Peyer's patch (tissue), 4 donors: ENCODE measurements at regions not wholly inside any gene's neighbourhood (a gene's known extent, or its start where the extent isn't known, plus 50 kb on each side); places are given as distances from the start of the nearest gene placed in this dataset.

Experiments used
- POLR2A ChIP-seq, 2 donors: fragments of 450-650 bp; IDR thresholded peaks; one replicate each; pipeline ENCODE4 v1.5.1; 2017; ENCODE audit warnings: antibody characterized with exemption in 2 of 2, mild to moderate bottlenecking in 2 of 2, moderate library complexity in 2 of 2
- TF ChIP-seq, protein P1 (sequence below), 6 experiments: fragments of 450-650 bp in 4 of 6; fragments of 200-600 bp in 2 of 6; sonication (generic) in 1 of 6; IDR thresholded peaks; one replicate each; pipeline ENCODE4 v1.5.1; 2017 to 2019; ENCODE audit warnings: antibody characterized with exemption in 6 of 6, mild to moderate bottlenecking in 3 of 6, moderate library complexity in 1 of 6

- TF ChIP-seq POLR2A (IDR thresholded peaks at IDR 0.05): no peak
- TF ChIP-seq, protein P1, sequence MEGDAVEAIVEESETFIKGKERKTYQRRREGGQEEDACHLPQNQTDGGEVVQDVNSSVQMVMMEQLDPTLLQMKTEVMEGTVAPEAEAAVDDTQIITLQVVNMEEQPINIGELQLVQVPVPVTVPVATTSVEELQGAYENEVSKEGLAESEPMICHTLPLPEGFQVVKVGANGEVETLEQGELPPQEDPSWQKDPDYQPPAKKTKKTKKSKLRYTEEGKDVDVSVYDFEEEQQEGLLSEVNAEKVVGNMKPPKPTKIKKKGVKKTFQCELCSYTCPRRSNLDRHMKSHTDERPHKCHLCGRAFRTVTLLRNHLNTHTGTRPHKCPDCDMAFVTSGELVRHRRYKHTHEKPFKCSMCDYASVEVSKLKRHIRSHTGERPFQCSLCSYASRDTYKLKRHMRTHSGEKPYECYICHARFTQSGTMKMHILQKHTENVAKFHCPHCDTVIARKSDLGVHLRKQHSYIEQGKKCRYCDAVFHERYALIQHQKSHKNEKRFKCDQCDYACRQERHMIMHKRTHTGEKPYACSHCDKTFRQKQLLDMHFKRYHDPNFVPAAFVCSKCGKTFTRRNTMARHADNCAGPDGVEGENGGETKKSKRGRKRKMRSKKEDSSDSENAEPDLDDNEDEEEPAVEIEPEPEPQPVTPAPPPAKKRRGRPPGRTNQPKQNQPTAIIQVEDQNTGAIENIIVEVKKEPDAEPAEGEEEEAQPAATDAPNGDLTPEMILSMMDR (IDR thresholded peaks at IDR 0.05): no peak
Measured at GRCh38 chr21:34268493-34268892, 95.3 kb upstream of the KCNE2 start.
